ENCODE measurements at regions not wholly inside any gene's neighbourhood (a gene's known extent, or its start where the extent isn't known, plus 50 kb on each side); places are given as distances from the start of the nearest gene placed in this dataset.

- DNase-seq (ENCODE audit: low read depth in 1 of 2, low spot score in 1 of 2): no peak
These were observed 891.1 kb upstream of the GHITM start for GRCh38 chr10:83248106-83248631.

- no peak for DNase-seq (ENCODE audit: low read depth in 1 of 2, low spot score in 1 of 2)
These were observed 888.9 kb upstream of the GHITM start for GRCh38 chr10:83250396-83250795.

- no peak for DNase-seq (ENCODE audit: low read depth in 1 of 2, low spot score in 1 of 2)
These were observed 887.1 kb upstream of the GHITM start for GRCh38 chr10:83252169-83252568.

- DNase-seq (ENCODE audit: low read depth in 1 of 2, low spot score in 1 of 2): no peak
These were observed 886.7 kb upstream of the GHITM start for GRCh38 chr10:83252596-83252995.

- no peak for DNase-seq (ENCODE audit: low read depth in 1 of 2, low spot score in 1 of 2)
These were observed 886.2 kb upstream of the GHITM start for GRCh38 chr10:83253011-83253671.

- no peak for DNase-seq (ENCODE audit: low read depth in 1 of 2, low spot score in 1 of 2)
These were observed 884.6 kb upstream of the GHITM start for GRCh38 chr10:83254698-83255097.

- no peak for DNase-seq (ENCODE audit: low read depth in 1 of 2, low spot score in 1 of 2)
These were observed 876.9 kb upstream of the GHITM start for GRCh38 chr10:83262434-83262833.

- DNase-seq (ENCODE audit: low read depth in 1 of 2, low spot score in 1 of 2): no peak
These were observed 866.5 kb upstream of the GHITM start for GRCh38 chr10:83272666-83273434.

GRCh38 chr10:83274088-83274487, 865.2 kb upstream of the GHITM start:
- no peak for DNase-seq (ENCODE audit: low read depth in 1 of 2, low spot score in 1 of 2)

GRCh38 chr10:83276971-83277370, 862.3 kb upstream of the GHITM start:
- no peak for DNase-seq (ENCODE audit: low read depth in 1 of 2, low spot score in 1 of 2)

- DNase-seq (ENCODE audit: low read depth in 1 of 2, low spot score in 1 of 2): no peak
These were observed 856.2 kb upstream of the GHITM start for GRCh38 chr10:83283151-83283550.

GRCh38 chr10:83287374-83287773, 851.9 kb upstream of the GHITM start:
- no peak for DNase-seq (ENCODE audit: low read depth in 1 of 2, low spot score in 1 of 2)

GRCh38 chr10:83289373-83289772, 849.9 kb upstream of the GHITM start:
- DNase-seq (ENCODE audit: low read depth in 1 of 2, low spot score in 1 of 2): no peak

- DNase-seq (ENCODE audit: low read depth in 1 of 2, low spot score in 1 of 2): no peak
These were observed 849.4 kb upstream of the GHITM start for GRCh38 chr10:83289948-83290347.

- DNase-seq (ENCODE audit: low read depth in 1 of 2, low spot score in 1 of 2): no peak
These were observed 837.6 kb upstream of the GHITM start for GRCh38 chr10:83301732-83302131.

GRCh38 chr10:83302623-83303022, 836.7 kb upstream of the GHITM start:
- DNase-seq (ENCODE audit: low read depth in 1 of 2, low spot score in 1 of 2): no peak

- no peak for DNase-seq (ENCODE audit: low read depth in 1 of 2, low spot score in 1 of 2)
These were observed 828.6 kb upstream of the GHITM start for GRCh38 chr10:83310688-83311087.

- no peak for DNase-seq (ENCODE audit: low read depth in 1 of 2, low spot score in 1 of 2)
These were observed 826.7 kb upstream of the GHITM start for GRCh38 chr10:83312570-83312969.

- no peak for DNase-seq (ENCODE audit: low read depth in 1 of 2, low spot score in 1 of 2)
These were observed 806.6 kb upstream of the GHITM start for GRCh38 chr10:83332690-83333089.

- no peak for DNase-seq (ENCODE audit: low read depth in 1 of 2, low spot score in 1 of 2)
These were observed 805.7 kb upstream of the GHITM start for GRCh38 chr10:83333566-83333965.

GRCh38 chr10:83343676-83344075, 795.6 kb upstream of the GHITM start:
- DNase-seq (ENCODE audit: low read depth in 1 of 2, low spot score in 1 of 2): no peak

GRCh38 chr10:83346266-83346910, 792.9 kb upstream of the GHITM start:
- DNase-seq (ENCODE audit: low read depth in 1 of 2, low spot score in 1 of 2): no peak
